GM21529 (cell line): ENCODE measurements at regions not wholly inside any gene's neighbourhood (a gene's known extent, or its start where the extent isn't known, plus 50 kb on each side); places are given as distances from the start of the nearest gene placed in this dataset.

Experiments
- ATAC-seq: cut with Tn5 transposase; IDR thresholded peaks from one replicate; pipeline ENCODE4 v1.9.1; 2021; ENCODE audit not compliant: unreplicated experiment

DNA sequence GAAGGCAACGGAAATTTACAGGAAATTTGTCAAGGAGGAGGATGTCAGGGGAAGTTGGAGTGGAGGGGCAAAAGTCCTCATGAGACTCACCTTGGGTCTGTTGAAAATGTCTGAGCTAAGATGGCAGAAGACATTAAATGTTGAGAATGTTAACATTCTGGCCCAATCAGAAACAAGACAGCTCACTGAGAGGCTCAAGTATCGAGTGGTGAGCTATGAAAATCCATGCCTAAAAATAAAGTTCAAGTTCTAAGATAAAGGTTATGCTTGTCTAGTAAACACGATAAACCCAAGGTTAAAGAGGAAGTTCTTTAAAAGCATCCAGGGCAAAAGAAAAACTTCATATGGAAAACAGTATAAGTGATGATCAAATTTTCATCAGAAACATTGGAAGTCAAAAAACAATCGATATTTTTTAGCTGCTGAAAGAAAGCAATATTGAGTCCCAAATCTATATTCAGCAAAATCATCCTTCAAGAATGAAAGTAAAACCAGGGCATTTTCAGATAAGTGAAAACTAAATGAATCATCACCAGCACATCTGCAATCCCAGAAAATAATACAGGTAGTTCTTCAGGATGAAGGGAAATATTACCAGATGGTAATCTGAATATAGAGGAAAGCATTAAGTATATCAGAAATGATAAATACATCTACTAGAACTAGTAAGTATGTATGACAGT is 462.4 kb downstream of the TLL1 start:
- no peak for ATAC-seq

DNA sequence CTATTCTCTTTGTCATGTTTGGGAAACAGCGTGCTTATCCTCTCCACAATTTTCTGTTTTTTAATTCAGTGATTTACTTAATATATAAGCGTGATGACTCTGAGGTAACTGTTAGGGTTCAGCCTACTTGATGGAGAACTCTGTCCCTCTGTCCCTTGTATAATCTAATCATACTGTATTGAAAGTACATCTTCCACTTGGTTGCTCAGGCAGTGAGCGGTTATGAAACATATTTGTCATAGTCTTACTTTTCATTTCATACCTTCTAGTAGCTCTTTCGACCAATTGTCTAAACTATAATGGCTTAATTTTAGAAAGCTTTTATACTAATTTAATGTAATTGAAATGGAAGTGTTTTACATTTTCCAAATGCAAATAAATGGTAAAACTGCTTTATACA is 469.0 kb downstream of the TLL1 start:
- no peak for ATAC-seq

DNA sequence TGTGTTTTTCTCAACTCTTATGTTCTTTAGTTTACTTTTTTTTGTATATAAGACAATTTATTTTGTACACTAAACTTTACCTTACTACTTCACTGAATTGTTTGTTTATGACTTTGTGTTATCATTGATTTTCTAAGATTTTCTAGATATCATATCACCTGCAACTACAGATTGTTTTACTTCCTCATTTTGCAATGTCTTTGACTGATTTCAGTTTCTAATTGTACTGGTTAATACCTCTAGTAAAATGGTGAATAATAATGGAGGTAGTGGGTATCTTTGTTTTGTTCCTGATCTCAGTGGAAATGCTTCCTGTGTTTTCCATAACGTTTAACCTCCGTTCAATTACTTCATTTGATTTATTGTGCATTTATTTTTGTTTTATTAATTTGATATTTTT is 490.2 kb downstream of the TLL1 start:
- no peak for ATAC-seq

DNA sequence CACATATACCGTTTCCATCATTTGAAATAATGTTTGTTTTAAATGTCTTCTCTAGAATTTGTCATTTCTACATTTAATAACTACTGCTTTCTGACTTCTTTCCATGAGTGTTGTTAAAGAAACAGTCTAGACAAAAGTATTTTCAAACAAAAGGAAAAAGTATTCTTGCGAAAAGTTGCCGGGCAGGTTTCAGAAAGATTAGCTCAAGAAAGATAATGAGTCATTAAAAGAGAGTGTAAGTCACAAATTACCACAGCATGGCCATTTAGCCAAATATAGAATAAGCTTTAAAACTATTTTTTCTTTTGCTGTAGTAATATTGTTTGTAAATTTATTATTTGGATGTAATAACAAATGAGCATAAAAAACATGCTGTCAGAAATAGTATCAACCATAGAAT is 493.0 kb downstream of the TLL1 start:
- no peak for ATAC-seq

GRCh38 chr4:166377578-166377977 is 504.5 kb downstream of the TLL1 start:
- ATAC-seq = no peak

- ATAC-seq = no peak
These were observed 513.7 kb downstream of the TLL1 start for GRCh38 chr4:166386491-166387360.

DNA sequence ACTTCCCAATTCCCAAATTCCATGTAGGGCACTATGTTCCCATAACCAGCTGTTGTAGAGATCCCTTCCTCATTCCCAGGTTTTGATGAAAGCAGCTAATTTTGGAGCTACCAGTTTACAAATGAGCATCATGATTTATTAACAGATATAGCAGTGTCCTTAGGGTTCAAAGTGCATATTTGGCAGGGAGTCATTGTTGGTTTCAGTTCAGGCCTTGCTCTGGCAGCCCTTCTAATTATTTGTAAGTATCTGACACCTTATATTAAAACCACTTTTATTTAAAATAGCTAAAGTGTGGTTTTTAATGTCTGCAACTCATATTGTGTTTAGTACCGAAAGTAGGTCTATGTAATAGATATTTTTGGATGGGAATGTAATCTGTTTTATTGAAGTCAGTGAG is 518.5 kb downstream of the TLL1 start:
- ATAC-seq = no peak

- ATAC-seq = no peak
These were observed 526.0 kb downstream of the TLL1 start for GRCh38 chr4:166399021-166399420.

DNA sequence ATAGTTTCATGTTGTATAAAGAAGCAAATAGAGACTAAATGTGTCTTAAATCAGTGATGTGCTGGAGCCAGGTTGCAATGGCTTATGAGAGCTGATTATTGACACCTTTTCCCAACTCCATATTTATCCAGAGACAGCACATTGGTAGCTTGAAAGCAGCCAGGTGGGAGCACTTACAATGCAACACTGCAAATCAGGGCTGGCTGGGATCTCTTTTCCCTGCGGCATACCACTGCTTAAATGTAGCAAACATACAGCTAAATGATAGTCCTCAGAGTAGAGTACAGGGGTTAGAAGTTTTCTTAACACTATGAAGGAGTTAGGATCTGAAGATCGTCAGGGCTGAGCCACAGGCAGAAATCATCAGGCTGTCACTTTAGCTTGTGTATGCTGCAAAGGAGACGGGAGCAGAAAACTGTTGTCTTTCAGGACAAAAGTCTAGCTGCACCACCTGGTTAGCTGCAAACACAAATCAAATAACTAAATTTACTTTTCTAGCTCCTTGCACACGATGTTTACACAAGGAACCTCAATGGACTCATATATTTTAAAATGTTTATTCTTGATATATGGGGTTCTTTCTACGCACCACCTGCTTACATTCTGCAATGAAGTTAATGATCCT is 527.3 kb downstream of the TLL1 start:
- ATAC-seq = no peak

GRCh38 chr4:166413356-166413755 is 540.3 kb downstream of the TLL1 start:
- no peak for ATAC-seq

GRCh38 chr4:166414431-166414830 is 541.4 kb downstream of the TLL1 start:
- no peak for ATAC-seq

GRCh38 chr4:166415749-166416148 is 542.7 kb downstream of the TLL1 start:
- ATAC-seq = no peak

GRCh38 chr4:166421556-166422156 is 548.6 kb downstream of the TLL1 start:
- no peak for ATAC-seq

- no peak for ATAC-seq
These were observed 549.4 kb downstream of the TLL1 start for GRCh38 chr4:166422475-166422874.

DNA sequence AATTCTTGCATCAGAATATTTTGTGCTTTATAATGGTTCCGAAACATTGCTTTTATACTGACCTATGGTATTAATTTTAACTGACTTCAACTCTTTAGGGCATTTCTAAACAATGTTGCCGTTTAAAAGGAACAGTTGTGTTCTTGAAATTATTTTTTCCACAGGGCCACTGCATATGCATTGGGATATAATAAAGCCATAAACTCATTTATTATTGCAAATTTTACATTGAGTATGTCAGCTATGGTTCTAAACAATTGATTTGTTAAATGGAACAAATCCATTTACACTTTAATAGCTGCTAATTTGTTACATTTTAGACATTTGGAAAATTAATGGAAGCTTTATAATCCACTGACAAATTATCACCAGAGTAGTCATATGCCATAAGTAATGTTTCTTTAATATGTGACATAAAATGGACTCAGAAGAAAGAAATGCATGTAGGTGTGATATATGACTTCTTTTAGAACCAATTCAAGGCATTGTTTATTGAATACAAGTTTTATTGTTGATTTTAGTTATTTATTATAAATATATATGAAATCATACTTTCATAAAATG is 553.3 kb downstream of the TLL1 start:
- no peak for ATAC-seq

DNA sequence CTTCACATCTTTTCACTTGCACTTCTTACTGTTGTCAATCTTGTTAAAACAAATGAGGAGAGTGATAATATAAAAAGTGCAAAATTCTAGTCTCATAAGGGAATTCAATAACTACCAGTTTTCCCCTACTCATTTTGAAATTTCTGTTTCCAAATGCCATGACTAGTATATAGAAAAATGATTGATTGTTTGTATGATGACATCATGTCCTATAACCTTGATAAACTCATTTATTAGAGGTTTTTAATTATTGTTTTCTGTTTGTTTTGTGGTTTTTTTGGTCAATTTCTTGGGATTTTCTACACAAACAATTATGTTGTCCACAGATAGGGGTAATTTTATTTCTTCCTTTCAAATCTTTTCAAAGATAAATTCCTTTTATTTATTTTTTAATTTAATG is 559.1 kb downstream of the TLL1 start:
- ATAC-seq = no peak

GRCh38 chr4:166432842-166433241 is 559.8 kb downstream of the TLL1 start:
- ATAC-seq = no peak

- no peak for ATAC-seq
These were observed 562.4 kb downstream of the TLL1 start for GRCh38 chr4:166435449-166435848.

DNA sequence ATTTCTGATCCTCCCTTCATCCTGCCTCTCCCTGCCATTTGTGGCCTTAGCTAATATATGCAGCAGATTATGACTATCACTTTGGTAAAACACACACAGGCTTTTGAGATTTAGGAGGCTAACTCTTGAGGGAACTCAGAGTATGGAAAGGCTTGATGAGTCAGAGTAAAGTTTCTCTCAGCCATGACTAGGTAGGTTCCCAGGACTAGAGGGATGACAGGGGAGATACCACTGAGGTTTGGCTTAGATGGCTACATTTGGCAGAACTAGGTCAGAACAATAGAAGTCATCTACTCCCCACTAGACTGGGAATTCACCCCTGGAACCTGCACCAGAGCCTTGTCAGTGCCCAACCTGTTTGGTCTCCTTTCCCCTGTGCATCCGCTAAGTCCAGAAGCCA is 585.7 kb downstream of the TLL1 start:
- no peak for ATAC-seq

DNA sequence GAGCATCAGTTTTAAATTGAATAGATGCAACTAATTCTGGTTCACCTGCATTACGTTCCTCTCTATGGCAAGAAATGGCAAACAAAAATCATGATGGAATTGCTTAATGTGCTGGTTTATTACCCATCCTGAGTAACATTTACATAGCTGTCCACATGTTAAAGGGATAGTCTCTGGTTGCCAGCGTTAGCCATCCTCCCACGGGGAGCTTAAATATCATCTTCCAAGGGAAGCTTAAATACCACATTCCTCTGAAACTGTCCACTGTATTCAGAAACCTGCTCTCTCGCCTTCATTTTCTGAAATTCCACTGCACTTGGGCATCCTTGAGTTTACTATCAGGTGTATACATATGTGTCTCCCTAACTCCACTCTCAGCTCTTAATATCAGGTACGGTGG is 586.6 kb downstream of the TLL1 start:
- ATAC-seq = no peak
